HG02938 (cell line): ENCODE measurements at regions not wholly inside any gene's neighbourhood (a gene's known extent, or its start where the extent isn't known, plus 50 kb on each side); places are given as distances from the start of the nearest gene placed in this dataset.

ENCODE experiments used
- ATAC-seq: cut with Tn5 transposase; IDR thresholded peaks from one replicate; pipeline ENCODE4 v1.9.1; 2021; ENCODE audit warnings: mild to moderate bottlenecking, moderate library complexity; ENCODE audit not compliant: unreplicated experiment

GRCh38 chr2:118351796-118352195 lies 263.5 kb downstream of the INSIG2 start:
- ATAC-seq, result no peak

DNA sequence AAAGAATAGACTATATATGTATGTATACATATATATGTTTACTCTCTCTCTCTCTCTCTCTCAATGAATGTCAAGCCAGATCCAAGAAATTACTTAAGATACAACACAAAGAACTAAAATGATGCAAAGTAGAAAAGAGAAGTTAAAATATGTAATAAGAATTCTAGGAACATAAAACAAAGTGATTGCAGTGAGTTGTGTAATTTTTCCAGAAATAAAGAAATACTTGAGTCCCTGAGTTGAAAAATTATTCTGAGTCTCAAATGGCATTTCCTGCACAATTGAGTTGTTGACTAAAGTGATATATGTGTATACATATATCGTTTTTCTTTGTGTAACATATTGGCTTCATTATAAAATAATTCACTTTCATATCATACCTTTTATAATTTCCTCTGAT lies 262.4 kb downstream of the INSIG2 start:
- no peak for ATAC-seq

DNA sequence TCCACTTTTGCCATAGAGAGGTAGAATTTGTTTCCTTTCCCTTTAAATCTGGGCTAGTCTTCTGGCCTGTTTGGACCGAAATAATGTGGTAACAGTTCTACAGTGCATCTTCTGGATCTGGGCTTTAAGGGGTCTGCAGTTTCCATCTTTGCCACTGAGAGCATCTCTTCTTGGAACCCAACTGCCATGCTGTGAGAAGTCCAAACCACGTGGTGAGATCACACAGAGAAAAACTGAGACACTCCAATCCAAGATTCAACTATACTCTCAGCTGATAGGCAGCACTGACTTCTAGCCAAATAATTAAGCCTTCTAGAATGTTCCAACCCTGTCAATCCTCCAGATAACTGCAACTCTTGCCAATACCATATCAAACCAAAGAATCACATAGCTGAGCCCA lies 261.1 kb downstream of the INSIG2 start:
- no peak for ATAC-seq

GRCh38 chr2:118348380-118349034 lies 260.2 kb downstream of the INSIG2 start:
- ATAC-seq, result no peak

- ATAC-seq, result no peak
Observed at GRCh38 chr2:118345465-118345864, 257.2 kb downstream of the INSIG2 start.

DNA sequence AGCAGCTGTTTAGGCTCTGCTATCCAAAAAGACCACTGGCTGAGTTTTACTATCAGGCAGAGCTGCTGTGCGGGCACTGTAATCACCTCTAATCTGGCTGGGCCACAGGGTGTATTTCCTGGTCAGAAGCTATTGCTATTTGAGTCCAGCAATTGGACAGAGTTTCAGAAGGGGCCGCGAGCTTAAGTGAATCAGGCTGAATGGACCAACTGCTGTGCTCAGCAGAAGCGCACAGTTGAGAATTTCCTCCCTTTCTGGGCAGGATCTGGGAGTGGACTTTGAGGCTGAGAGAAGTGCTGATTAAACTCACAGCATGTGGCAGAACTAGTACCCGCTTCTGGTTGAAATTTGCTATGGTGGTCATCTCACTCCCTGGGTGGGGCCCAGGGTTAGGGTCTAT lies 251.8 kb downstream of the INSIG2 start:
- no peak for ATAC-seq

- no peak for ATAC-seq
Observed at GRCh38 chr2:118339386-118339785, 251.1 kb downstream of the INSIG2 start.

- no peak for ATAC-seq
Observed at GRCh38 chr2:118333664-118334063, 245.4 kb downstream of the INSIG2 start.

GRCh38 chr2:118325321-118325955 lies 237.2 kb downstream of the INSIG2 start:
- ATAC-seq, result no peak

DNA sequence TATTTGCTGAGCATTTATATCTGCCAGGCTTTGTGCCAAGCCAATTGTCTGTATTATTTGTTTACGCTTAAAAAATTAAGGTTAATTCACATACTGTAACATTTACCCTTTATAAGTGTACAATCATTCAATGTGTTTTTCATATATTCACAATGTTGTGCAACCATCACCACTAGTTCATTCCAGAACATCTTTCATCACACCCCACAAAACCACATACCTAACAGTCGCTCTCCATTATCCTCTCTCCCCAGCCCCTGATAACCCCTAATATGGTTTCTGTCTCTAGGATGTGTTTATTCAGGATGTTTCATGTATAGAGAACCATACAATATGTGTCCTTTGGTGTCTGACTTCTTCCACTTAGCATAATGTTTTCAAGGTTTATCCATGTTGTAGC lies 234.1 kb downstream of the INSIG2 start:
- ATAC-seq, result no peak

DNA sequence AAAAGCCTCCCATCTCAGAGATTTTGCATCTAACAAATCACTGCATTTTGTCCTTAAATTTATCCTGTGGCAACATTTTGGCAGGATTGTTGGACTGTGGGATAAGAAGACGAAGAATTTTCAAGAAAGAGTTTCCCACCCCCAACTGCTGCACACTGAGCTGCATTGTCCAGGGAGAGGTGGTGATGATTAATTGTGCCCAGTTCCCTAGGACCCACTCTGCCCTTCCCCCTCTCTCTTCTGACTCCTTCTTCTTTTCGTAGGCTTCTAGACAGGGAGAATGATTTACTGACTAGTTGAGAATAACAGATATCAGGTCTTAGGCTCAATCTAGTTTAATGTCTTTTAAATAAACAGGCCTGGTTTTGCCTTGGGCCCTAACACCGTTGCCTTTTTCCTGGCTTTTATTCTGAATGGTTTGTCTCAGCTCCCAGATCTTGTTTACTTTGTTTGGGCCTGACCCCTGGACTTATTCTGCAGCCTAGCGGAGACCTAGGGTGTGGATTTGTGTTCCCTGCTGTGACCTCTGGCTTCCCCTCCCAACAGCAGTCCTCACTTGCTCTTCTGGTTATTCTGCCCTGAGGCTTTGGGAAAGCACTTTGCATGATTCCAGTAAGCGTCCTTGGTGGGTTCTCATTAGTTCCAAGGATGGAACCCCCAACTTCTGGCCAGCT lies 233.3 kb downstream of the INSIG2 start:
- ATAC-seq, result no peak

- no peak for ATAC-seq
Observed at GRCh38 chr2:118320658-118321057, 232.4 kb downstream of the INSIG2 start.

DNA sequence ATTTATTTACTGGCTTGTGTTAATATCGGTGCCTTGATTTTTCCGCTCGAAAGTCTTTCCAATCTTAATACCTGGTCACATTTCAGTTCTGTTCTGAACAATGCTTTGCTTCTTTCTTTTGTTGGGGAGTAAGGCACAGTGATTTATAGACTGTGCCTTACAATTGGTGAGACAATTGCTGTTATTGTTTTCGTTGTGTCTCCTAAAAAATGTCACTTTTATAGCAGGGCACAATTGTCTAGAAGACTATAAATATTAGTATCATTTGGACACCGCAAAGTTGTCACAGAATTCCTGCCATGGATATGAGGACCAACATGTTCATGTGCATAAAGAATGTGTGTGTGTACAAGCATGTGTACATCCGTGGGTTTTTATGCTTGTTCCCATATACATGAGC lies 231.9 kb downstream of the INSIG2 start:
- ATAC-seq, result no peak

- no peak for ATAC-seq
Observed at GRCh38 chr2:118319271-118319684, 231.0 kb downstream of the INSIG2 start.

DNA sequence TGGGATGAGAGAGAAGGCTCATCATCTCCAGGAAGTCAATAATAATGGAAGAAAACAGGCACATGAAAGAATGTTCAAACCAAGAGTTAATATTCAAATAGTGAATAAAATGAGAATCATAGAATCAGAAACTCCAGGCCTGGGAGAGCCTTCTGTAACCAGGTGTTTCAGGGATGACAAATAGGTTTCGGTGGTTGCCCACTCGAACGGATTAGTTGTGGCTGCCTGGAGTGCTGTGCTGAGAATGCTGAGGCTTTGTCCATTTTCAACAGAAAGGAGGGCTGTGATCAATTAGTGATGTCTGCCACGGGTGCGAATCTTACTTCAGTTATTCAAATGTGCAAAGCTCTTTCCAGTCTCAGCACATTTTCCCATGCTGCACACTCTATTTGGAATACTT lies 227.3 kb downstream of the INSIG2 start:
- ATAC-seq, result no peak

- no peak for ATAC-seq
Observed at GRCh38 chr2:118312969-118313756, 224.9 kb downstream of the INSIG2 start.

DNA sequence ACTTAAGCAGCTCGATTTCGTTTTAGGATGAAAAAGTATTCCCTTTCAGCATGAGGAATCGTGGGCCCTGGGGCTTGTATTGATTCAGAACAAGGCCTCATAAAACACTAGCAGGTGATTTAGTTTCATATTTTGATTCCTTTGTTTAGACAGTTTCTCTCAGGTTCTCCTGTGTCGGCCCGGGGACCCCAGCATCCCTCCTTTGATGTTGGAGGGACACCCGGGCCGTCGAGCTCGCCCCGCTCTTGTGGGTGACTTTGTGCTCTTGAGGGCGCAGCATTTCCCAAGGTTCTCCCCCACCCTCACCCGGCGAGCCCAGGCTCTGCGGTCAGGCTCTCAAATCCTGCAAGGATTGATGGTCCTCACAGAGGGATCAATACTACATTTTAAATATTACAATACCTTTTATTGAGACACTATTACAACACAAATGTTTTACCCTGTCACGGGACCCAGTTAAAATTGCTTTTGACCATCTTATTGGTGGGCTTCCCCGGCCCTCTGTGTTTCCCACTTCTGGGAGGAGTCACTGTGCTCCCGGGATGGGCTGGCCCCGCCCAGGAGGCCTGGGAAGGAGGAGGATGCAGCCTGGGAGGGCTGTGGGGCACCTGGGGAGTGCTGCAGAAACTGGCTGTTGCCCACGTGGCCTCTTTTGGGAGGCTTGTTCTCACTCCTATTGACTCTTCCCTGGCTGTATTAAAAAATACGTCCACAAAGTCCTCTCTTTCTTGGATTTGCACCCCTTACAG lies 222.6 kb downstream of the INSIG2 start:
- ATAC-seq, result no peak

GRCh38 chr2:118309946-118310680 lies 221.8 kb downstream of the INSIG2 start:
- ATAC-seq, result peak; percentile 76

DNA sequence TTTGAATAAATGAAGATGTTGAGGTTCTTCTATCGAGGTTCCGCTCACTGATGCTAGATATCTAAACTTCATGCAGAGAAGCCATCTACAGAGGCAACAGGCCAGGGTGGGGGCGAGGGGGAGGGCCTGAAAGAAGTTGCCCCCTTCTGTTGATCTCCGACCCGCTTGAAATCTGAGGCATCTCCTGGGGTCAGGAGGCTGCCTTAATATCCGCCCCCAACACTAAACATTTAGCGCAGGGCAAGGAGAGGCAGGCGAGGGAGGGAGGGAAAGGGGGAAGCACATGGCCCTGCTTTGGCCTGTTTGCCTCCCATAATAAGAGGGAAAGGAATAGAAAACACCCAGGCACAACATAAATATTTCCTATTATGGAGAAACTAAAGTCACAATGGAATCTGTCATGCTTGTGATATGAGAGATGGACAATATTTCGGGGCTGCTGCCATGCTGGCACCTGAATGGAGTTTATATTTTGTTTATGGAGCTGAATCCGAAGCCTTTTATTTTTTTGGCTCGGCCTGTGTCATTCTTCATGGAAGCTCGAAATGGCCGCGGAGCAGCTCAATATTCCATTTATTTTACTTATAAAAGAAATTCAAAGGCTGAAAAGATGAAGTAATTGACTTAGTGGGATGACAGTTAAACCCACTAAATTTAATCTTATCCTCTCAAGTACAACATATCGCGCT lies 221.1 kb downstream of the INSIG2 start:
- no peak for ATAC-seq

GRCh38 chr2:118307864-118308263 lies 219.6 kb downstream of the INSIG2 start:
- ATAC-seq, result no peak
